ENCODE measurements at regions not wholly inside any gene's neighbourhood (a gene's known extent, or its start where the extent isn't known, plus 50 kb on each side); places are given as distances from the start of the nearest gene placed in this dataset.
"Not testable (repeated sequence)": the region's sequence is repeated elsewhere in the genome, so short reads cannot be mapped to it uniquely, and the experiment has no call there.

- in situ Hi-C loops (cut with MboI); H3K4me2 ChIP-seq (ENCODE audit: control insufficient read depth, insufficient read depth); H3K27me3 ChIP-seq (replicated peaks in 1 of 2; ENCODE audit: control insufficient read depth in 2 of 2, insufficient read depth in 2 of 2, low read length in 1 of 2); H3K4me1 ChIP-seq (ENCODE audit: control insufficient read depth, insufficient read depth, low read length); intact Hi-C loops (cut with micrococcal nuclease; ENCODE audit: unreplicated experiment); H2AFZ ChIP-seq (ENCODE audit: control insufficient read depth, low read depth, low read length); H3K4me3 ChIP-seq; H3K9me3 ChIP-seq (replicated peaks; ENCODE audit: control insufficient read depth, insufficient read depth, low read length); POLR2A ChIA-PET; ATAC-seq; H3K27ac ChIP-seq (ENCODE audit: control insufficient read depth, insufficient read depth); RAD21 ChIA-PET (ENCODE audit: unreplicated experiment); H3K36me3 ChIP-seq (ENCODE audit: control insufficient read depth in 2 of 2, insufficient read depth in 2 of 2, low read length in 1 of 2); DNase-seq (ENCODE audit: low read depth, low spot score); SMC1A ChIA-PET (ENCODE audit: uncharacterized antibody, unreplicated experiment); BruUV-seq (replicated peaks); CTCF ChIA-PET; H4K20me1 ChIP-seq (ENCODE audit: control insufficient read depth, insufficient read depth); H3K9ac ChIP-seq (ENCODE audit: control insufficient read depth, insufficient read depth, low read length); FAIRE-seq; H3K79me2 ChIP-seq (ENCODE audit: control insufficient read depth, insufficient read depth, low read length): not testable (repeated sequence)
- WGBS (ENCODE audit: insufficient coverage, insufficient replicate concordance, low lambda C conversion rate, missing lambda C conversion rate): 17% methylated on average over 5 of the region's 5 CpGs
- TF ChIP-seq, protein P1, sequence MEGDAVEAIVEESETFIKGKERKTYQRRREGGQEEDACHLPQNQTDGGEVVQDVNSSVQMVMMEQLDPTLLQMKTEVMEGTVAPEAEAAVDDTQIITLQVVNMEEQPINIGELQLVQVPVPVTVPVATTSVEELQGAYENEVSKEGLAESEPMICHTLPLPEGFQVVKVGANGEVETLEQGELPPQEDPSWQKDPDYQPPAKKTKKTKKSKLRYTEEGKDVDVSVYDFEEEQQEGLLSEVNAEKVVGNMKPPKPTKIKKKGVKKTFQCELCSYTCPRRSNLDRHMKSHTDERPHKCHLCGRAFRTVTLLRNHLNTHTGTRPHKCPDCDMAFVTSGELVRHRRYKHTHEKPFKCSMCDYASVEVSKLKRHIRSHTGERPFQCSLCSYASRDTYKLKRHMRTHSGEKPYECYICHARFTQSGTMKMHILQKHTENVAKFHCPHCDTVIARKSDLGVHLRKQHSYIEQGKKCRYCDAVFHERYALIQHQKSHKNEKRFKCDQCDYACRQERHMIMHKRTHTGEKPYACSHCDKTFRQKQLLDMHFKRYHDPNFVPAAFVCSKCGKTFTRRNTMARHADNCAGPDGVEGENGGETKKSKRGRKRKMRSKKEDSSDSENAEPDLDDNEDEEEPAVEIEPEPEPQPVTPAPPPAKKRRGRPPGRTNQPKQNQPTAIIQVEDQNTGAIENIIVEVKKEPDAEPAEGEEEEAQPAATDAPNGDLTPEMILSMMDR (IDR thresholded peaks at IDR 0.05 in 2 of 3, conservative IDR thresholded peaks at IDR 0.05 in 1 of 3; ENCODE audit: control insufficient read depth in 2 of 3, extremely low read depth in 1 of 3, insufficient read depth in 1 of 3, low read depth in 3 of 3, low read length in 3 of 3): peak; percentile 14 to 30 (median 25); a peak in 3 of 6 replicates
- TF ChIP-seq ZNF384 (IDR thresholded peaks at IDR 0.05; ENCODE audit: borderline replicate concordance, low read depth, low read length) (peak; percentile 47; the same call in 1 of the 2 replicates), RAD21 (IDR thresholded peaks at IDR 0.05; ENCODE audit: insufficient read depth, low read depth, low read length) (peak; percentile 46), SMC3 (IDR thresholded peaks at IDR 0.05; ENCODE audit: borderline replicate concordance, low read length) (peak; percentile 18; the same call in 1 of the 2 replicates)
These were observed 82.0 kb upstream of the CLEC6A start for GRCh38 chr12:8373744-8374143.

GRCh38 chr12:8375122-8375521, 80.6 kb upstream of the CLEC6A start:
- H3K9ac ChIP-seq (ENCODE audit: control insufficient read depth, insufficient read depth, low read length); H3K36me3 ChIP-seq (ENCODE audit: control insufficient read depth in 2 of 2, insufficient read depth in 2 of 2, low read length in 1 of 2); H3K79me2 ChIP-seq (ENCODE audit: control insufficient read depth, insufficient read depth, low read length); intact Hi-C loops (cut with micrococcal nuclease; ENCODE audit: unreplicated experiment); H3K27ac ChIP-seq (ENCODE audit: control insufficient read depth, insufficient read depth); H3K4me1 ChIP-seq (ENCODE audit: control insufficient read depth, insufficient read depth, low read length); H2AFZ ChIP-seq (ENCODE audit: control insufficient read depth, low read depth, low read length); POLR2A ChIA-PET; RAD21 ChIA-PET (ENCODE audit: unreplicated experiment); H3K4me2 ChIP-seq (ENCODE audit: control insufficient read depth, insufficient read depth); H4K20me1 ChIP-seq (ENCODE audit: control insufficient read depth, insufficient read depth); H3K9me3 ChIP-seq (replicated peaks; ENCODE audit: control insufficient read depth, insufficient read depth, low read length); H3K27me3 ChIP-seq (replicated peaks in 1 of 2; ENCODE audit: control insufficient read depth in 2 of 2, insufficient read depth in 2 of 2, low read length in 1 of 2); ATAC-seq; H3K4me3 ChIP-seq; DNase-seq (ENCODE audit: low read depth, low spot score); BruUV-seq (replicated peaks); SMC1A ChIA-PET (ENCODE audit: uncharacterized antibody, unreplicated experiment); FAIRE-seq: not testable (repeated sequence)
- 0% methylated on average over 1 of the region's 3 CpGs for WGBS (ENCODE audit: insufficient coverage, insufficient replicate concordance, low lambda C conversion rate, missing lambda C conversion rate)
- in situ Hi-C loops (cut with MboI): loop anchor here (25.0 kb wide), 2 partner anchors 88 to 263 kb away; partner anchors contain the start of gene CLEC4A
- CTCF ChIA-PET: interaction anchor here (0.6 kb wide), 1 partner anchor 75 kb away, joined by 3 read pairs; no protein-coding TSS in a partner anchor

DNA sequence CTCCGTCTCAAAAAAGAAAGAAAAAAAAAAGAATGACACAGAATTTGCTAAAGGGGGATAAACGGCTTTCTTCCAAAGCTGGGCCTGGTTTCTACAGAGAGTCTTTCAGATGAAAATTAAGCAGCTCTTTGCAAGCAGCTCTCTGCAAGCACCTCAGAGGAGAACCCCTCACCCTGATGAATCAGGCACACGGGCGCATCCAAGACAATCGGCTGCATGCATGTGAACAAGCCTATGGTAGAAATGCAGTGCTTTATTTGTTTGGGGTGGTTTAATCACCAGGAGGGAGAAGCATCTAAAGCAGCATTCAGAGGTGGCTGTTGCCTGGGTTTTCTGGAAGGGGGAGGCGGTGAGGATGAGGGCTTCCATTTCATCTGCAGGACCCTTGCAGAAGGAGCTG, 78.0 kb upstream of the CLEC6A start:
- intact Hi-C loops (cut with micrococcal nuclease; ENCODE audit: unreplicated experiment); H3K79me2 ChIP-seq (ENCODE audit: control insufficient read depth, insufficient read depth, low read length); H3K4me2 ChIP-seq (ENCODE audit: control insufficient read depth, insufficient read depth); DNase-seq (ENCODE audit: low read depth, low spot score); H4K20me1 ChIP-seq (ENCODE audit: control insufficient read depth, insufficient read depth); H3K4me1 ChIP-seq (ENCODE audit: control insufficient read depth, insufficient read depth, low read length); BruUV-seq (replicated peaks); H3K4me3 ChIP-seq; H2AFZ ChIP-seq (ENCODE audit: control insufficient read depth, low read depth, low read length); H3K36me3 ChIP-seq (ENCODE audit: control insufficient read depth in 2 of 2, insufficient read depth in 2 of 2, low read length in 1 of 2); H3K27ac ChIP-seq (ENCODE audit: control insufficient read depth, insufficient read depth); H3K27me3 ChIP-seq (replicated peaks in 1 of 2; ENCODE audit: control insufficient read depth in 2 of 2, insufficient read depth in 2 of 2, low read length in 1 of 2); FAIRE-seq; POLR2A ChIA-PET; H3K9ac ChIP-seq (ENCODE audit: control insufficient read depth, insufficient read depth, low read length); ATAC-seq; SMC1A ChIA-PET (ENCODE audit: uncharacterized antibody, unreplicated experiment); H3K9me3 ChIP-seq (replicated peaks; ENCODE audit: control insufficient read depth, insufficient read depth, low read length); CTCF ChIA-PET: not testable (repeated sequence)
- 62% methylated on average over 5 of the region's 6 CpGs for WGBS (ENCODE audit: insufficient coverage, insufficient replicate concordance, low lambda C conversion rate, missing lambda C conversion rate)
- in situ Hi-C loops (cut with MboI): loop anchor here (25.0 kb wide), 2 partner anchors 90 to 265 kb away; partner anchors contain the start of gene CLEC4A
- RAD21 ChIA-PET (ENCODE audit: unreplicated experiment): interaction anchor here (0.6 kb wide), 1 partner anchor 152 kb away, joined by 4 read pairs; no protein-coding TSS in a partner anchor
